Muscle layer of duodenum (tissue), 2 donors: ENCODE measurements at regions not wholly inside any gene's neighbourhood (a gene's known extent, or its start where the extent isn't known, plus 50 kb on each side); places are given as distances from the start of the nearest gene placed in this dataset.

Experiments
- H3K27ac ChIP-seq: one replicate; pipeline ENCODE4 v1.7.0; 2013; ENCODE audit warnings: mild to moderate bottlenecking, low read length
- H3K27me3 ChIP-seq: one replicate; pipeline ENCODE4 v1.7.0; 2013; ENCODE audit warnings: low read depth, mild to moderate bottlenecking, control low read depth, low read length
- H3K36me3 ChIP-seq, 2 donors: one replicate each; pipeline ENCODE4 v1.7.0; 2013; ENCODE audit warnings: low read length in 2 of 2, control low read depth in 1 of 2, mild to moderate bottlenecking in 1 of 2; ENCODE audit not compliant: insufficient read depth in 2 of 2, control insufficient read depth in 1 of 2
- H3K4me1 ChIP-seq, 2 donors: one replicate each; pipeline ENCODE4 v1.7.0; 2013; ENCODE audit warnings: low read length in 2 of 2, mild to moderate bottlenecking in 2 of 2, control low read depth in 1 of 2, moderate library complexity in 1 of 2; ENCODE audit not compliant: insufficient read depth in 2 of 2, control insufficient read depth in 1 of 2
- H3K4me3 ChIP-seq, 2 donors: one replicate each; pipeline ENCODE4 v1.7.0; 2013; ENCODE audit warnings: low read length in 2 of 2, low read depth in 1 of 2, mild to moderate bottlenecking in 1 of 2
- H3K9me3 ChIP-seq, 2 donors: one replicate each; pipeline ENCODE4 v1.7.0; 2013; ENCODE audit warnings: low read length in 2 of 2, control low read depth in 1 of 2, mild to moderate bottlenecking in 1 of 2; ENCODE audit not compliant: control insufficient read depth in 1 of 2
- donor health status: healthy.

GRCh38 chr4:187919966-187920365 is 75.6 kb upstream of the ZFP42 start:
- Histone ChIP-seq H3K27ac (no peak overlapping the region), H3K9me3 (no peaks in the 10 kb centered on the region), H3K4me3 (no peak overlapping the region), H3K27me3 (no peaks in the 10 kb centered on the region), H3K36me3 (no peaks in the 10 kb centered on the region), H3K4me1 (peaks cover 0 to 6% of the 10 kb centered on the region in 2 donors)

- Histone ChIP-seq H3K9me3 (no peaks in the 10 kb centered on the region), H3K4me1 (peaks cover 0 to 6% of the 10 kb centered on the region in 2 donors), H3K27me3 (no peaks in the 10 kb centered on the region), H3K27ac (no peak overlapping the region), H3K36me3 (no peaks in the 10 kb centered on the region), H3K4me3 (no peak overlapping the region)
These were observed 73.5 kb upstream of the ZFP42 start for GRCh38 chr4:187921946-187922623.

GRCh38 chr4:187929024-187929423 is 66.5 kb upstream of the ZFP42 start:
- Histone ChIP-seq H3K27ac (no peak overlapping the region), H3K27me3 (no peaks in the 10 kb centered on the region), H3K4me3 (no peak overlapping the region), H3K9me3 (no peaks in the 10 kb centered on the region), H3K36me3 (no peaks in the 10 kb centered on the region), H3K4me1 (no peaks in the 10 kb centered on the region)

GRCh38 chr4:187934766-187935165 is 60.8 kb upstream of the ZFP42 start:
- Histone ChIP-seq H3K9me3 (peaks cover 0 to 4% of the 10 kb centered on the region in 2 donors), H3K27me3 (no peaks in the 10 kb centered on the region), H3K27ac (no peak overlapping the region), H3K4me3 (no peak overlapping the region), H3K36me3 (no peaks in the 10 kb centered on the region), H3K4me1 (no peaks in the 10 kb centered on the region)

GRCh38 chr4:187937557-187937956 is 58.0 kb upstream of the ZFP42 start:
- Histone ChIP-seq H3K4me1 (no peaks in the 10 kb centered on the region), H3K27ac (no peak overlapping the region), H3K9me3 (peaks cover 0 to 4% of the 10 kb centered on the region in 2 donors), H3K36me3 (no peaks in the 10 kb centered on the region), H3K27me3 (no peaks in the 10 kb centered on the region), H3K4me3 (no peak overlapping the region)

- Histone ChIP-seq H3K4me3 (no peak overlapping the region), H3K9me3 (peaks cover 0 to 4% of the 10 kb centered on the region in 2 donors), H3K27ac (no peak overlapping the region), H3K4me1 (no peaks in the 10 kb centered on the region), H3K27me3 (no peaks in the 10 kb centered on the region), H3K36me3 (no peaks in the 10 kb centered on the region)
These were observed 55.3 kb upstream of the ZFP42 start for GRCh38 chr4:187940299-187940698.

- no peak overlapping the region for H3K4me3 ChIP-seq
- H3K27ac ChIP-seq = no peak overlapping the region
- H3K9me3 ChIP-seq = no peaks in the 10 kb centered on the region
- no peaks in the 10 kb centered on the region for H3K4me1 ChIP-seq
- no peaks in the 10 kb centered on the region for H3K27me3 ChIP-seq
- no peaks in the 10 kb centered on the region for H3K36me3 ChIP-seq
These were observed 52.6 kb upstream of the ZFP42 start for GRCh38 chr4:187942968-187943367.

GRCh38 chr4:187944179-187944578 is 51.4 kb upstream of the ZFP42 start:
- Histone ChIP-seq H3K4me1 (no peaks in the 10 kb centered on the region), H3K27ac (no peak overlapping the region), H3K36me3 (no peaks in the 10 kb centered on the region), H3K4me3 (no peak overlapping the region), H3K9me3 (no peaks in the 10 kb centered on the region), H3K27me3 (no peaks in the 10 kb centered on the region)
